HEK293 (cell line): ENCODE measurements at regions not wholly inside any gene's neighbourhood (a gene's known extent, or its start where the extent isn't known, plus 50 kb on each side); places are given as distances from the start of the nearest gene placed in this dataset.

Experiments
- CTCF ChIA-PET: fragments of 350-600 bp; formaldehyde crosslinking; extraction: SDS; loops from one replicate; lab custom pipeline; 2021; ENCODE audit warnings: antibody characterized with exemption; lab: Yijun Ruan, JAX
- POLR2A ChIA-PET: fragments of 300-600 bp; formaldehyde crosslinking; extraction: SDS; loops from one replicate; lab custom pipeline; 2020; ENCODE audit warnings: antibody characterized with exemption, inconsistent platforms; lab: Yijun Ruan, JAX
- H3K27ac ChIP-seq: fragments of 200-500 bp; sonication (Bioruptor generic); 2 replicates; pipeline ENCODE4 v1.5.1; 2014; ENCODE audit warnings: low read depth, low read length, control low read depth, inconsistent platforms; ENCODE audit errors: extremely low read depth
- H3K36me3 ChIP-seq, 2 experiments: fragments of 200-500 bp in 1 of 2; sonication (Bioruptor generic) in 1 of 2; 1 replicate in 1 of 2; 2 replicates in 1 of 2; pipeline ENCODE4 v1.5.1; 2014 to 2017; ENCODE audit warnings: inconsistent platforms in 2 of 2, low read length in 2 of 2; ENCODE audit not compliant: control insufficient read depth in 2 of 2, insufficient read depth in 1 of 2
- H3K4me1 ChIP-seq: fragments of 200-500 bp; sonication (Bioruptor generic); 2 replicates; pipeline ENCODE4 v1.5.1; 2014; ENCODE audit warnings: mild to moderate bottlenecking, low read length, inconsistent platforms; ENCODE audit not compliant: control insufficient read depth, insufficient read depth
- H3K4me3 ChIP-seq: 2 replicates; pipeline ENCODE4 v1.5.1; 2011; ENCODE audit warnings: low read depth, mild to moderate bottlenecking, control low read depth, low read length, moderate library complexity
- H3K9me3 ChIP-seq: fragments of 200-500 bp; sonication (Bioruptor generic); 2 replicates; pipeline ENCODE4 v1.5.1; 2014; ENCODE audit warnings: low read depth, low read length, inconsistent platforms; ENCODE audit not compliant: control insufficient read depth, insufficient read depth
- BCL11B ChIP-seq: fragments of 450-650 bp; formaldehyde crosslinking; IDR thresholded peaks from 2 replicates; pipeline ENCODE4 v1.5.1; 2016; ENCODE audit warnings: low read depth, missing biosample characterization, missing genetic modification characterization
- KLF16 ChIP-seq: fragments of 450-650 bp; formaldehyde crosslinking; IDR thresholded peaks from 2 replicates; pipeline ENCODE4 v1.5.1; 2017; ENCODE audit warnings: missing biosample characterization, missing genetic modification characterization
- MZF1 ChIP-seq: fragments of 450-650 bp; formaldehyde crosslinking; IDR thresholded peaks from 2 replicates; pipeline ENCODE4 v1.5.1; 2017; ENCODE audit warnings: missing biosample characterization, missing genetic modification characterization, borderline replicate concordance
- OSR2 ChIP-seq: fragments of 450-650 bp; formaldehyde crosslinking; IDR thresholded peaks from 2 replicates; pipeline ENCODE4 v1.5.1; 2016; ENCODE audit warnings: missing biosample characterization, missing genetic modification characterization
- ZNF112 ChIP-seq: fragments of 450-650 bp; formaldehyde crosslinking; IDR thresholded peaks from 2 replicates; pipeline ENCODE4 v1.5.0; 2017; ENCODE audit warnings: missing biosample characterization, missing genetic modification characterization
- ZNF169 ChIP-seq: fragments of 450-650 bp; formaldehyde crosslinking; IDR thresholded peaks from 2 replicates; pipeline ENCODE4 v1.5.1; 2016; ENCODE audit warnings: missing biosample characterization, missing genetic modification characterization
- ZNF341 ChIP-seq: fragments of 450-650 bp; formaldehyde crosslinking; IDR thresholded peaks from 2 replicates; pipeline ENCODE4; 2016; ENCODE audit warnings: low read depth, missing biosample characterization, missing genetic modification characterization
- ZNF510 ChIP-seq: fragments of 450-650 bp; formaldehyde crosslinking; IDR thresholded peaks from 2 replicates; pipeline ENCODE4 v1.5.1; 2018; ENCODE audit warnings: mild to moderate bottlenecking, missing genetic modification characterization, missing biosample characterization; ENCODE audit not compliant: insufficient replicate concordance
- TF ChIP-seq, protein P1 (sequence below): fragments of 450-650 bp; formaldehyde crosslinking; IDR thresholded peaks from 2 replicates; pipeline ENCODE4 v1.5.1; 2017; ENCODE audit warnings: missing biosample characterization, mild to moderate bottlenecking, missing genetic modification characterization, moderate library complexity

DNA sequence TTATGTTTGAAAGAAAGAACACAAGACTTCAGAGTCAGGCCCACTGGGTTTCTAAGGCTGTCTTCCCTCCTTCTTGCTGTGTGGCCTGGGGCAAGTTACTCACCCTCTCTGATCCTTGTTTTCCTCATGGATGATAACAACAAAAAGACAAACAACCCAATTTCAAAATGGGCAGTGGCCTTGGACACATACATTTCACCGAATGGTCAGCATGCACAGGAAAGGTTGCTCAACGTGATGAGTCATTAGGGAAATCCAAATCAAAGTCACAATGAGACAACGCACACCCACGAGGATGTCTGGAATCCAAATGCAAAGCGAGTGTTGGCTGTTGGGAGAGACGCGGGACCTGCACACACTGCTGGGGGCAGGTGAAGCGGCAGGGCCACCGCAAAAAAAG, 50.8 kb upstream of the PPP2R2C start:
- ChIA-PET CTCF (no interaction called here), POLR2A (no interaction called here)
- H3K9me3 ChIP-seq = no peaks in the 10 kb centered on the region
- H3K36me3 ChIP-seq = no peaks in the 10 kb centered on the region
- TF ChIP-seq ZNF112 (tag by site-specific recombination) (no peak), ZNF341 (tag by site-specific recombination) (no peak), ZNF169 (tag by site-specific recombination) (no peak), KLF16 (tag by site-specific recombination) (no peak), OSR2 (tag by site-specific recombination) (no peak), BCL11B (tag by site-specific recombination) (no peak), MZF1 (no peak)
- no peak overlapping the region for H3K27ac ChIP-seq
- no peak overlapping the region for H3K4me3 ChIP-seq
- H3K4me1 ChIP-seq = no peaks in the 10 kb centered on the region

DNA sequence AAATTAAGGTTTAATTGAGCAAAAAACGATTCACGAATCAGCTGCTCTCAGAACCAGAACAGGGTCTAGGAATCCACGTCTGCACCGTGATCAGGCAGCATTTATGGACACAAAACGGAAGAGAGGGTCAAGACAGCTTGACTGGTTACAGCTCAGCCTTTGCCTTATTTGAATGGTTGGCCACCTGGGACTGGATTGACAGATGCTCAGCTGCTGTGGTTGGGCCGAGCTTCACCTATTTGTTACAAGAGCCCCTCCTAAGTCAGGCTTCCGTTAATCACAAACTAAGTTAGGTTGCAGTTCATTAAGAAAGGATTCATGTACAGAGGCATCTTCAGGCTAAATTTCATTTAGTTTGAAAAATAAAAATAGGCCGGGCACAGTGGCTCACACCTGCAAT, 50.6 kb upstream of the MAN2B2 start:
- CTCF ChIA-PET = no interaction called here
- H3K36me3 ChIP-seq = no peaks in the 10 kb centered on the region
- POLR2A ChIA-PET = no interaction called here
- no peak for TF ChIP-seq ZNF510
- TF ChIP-seq, protein P1, sequence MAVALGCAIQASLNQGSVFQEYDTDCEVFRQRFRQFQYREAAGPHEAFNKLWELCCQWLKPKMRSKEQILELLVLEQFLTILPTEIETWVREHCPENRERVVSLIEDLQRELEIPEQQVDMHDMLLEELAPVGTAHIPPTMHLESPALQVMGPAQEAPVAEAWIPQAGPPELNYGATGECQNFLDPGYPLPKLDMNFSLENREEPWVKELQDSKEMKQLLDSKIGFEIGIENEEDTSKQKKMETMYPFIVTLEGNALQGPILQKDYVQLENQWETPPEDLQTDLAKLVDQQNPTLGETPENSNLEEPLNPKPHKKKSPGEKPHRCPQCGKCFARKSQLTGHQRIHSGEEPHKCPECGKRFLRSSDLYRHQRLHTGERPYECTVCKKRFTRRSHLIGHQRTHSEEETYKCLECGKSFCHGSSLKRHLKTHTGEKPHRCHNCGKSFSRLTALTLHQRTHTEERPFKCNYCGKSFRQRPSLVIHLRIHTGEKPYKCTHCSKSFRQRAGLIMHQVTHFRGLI (tag by site-specific recombination) = 0 out of 2 replicates have a peak, but pooled peaks have one; percentile 41
- TF ChIP-seq, all 188 proteins: peak for 1
- H3K4me3 ChIP-seq = no peak overlapping the region
- H3K4me1 ChIP-seq = no peaks in the 10 kb centered on the region
- H3K9me3 ChIP-seq = no peaks in the 10 kb centered on the region
- no peak overlapping the region for H3K27ac ChIP-seq
